WTC11 (cell line): ENCODE measurements at regions not wholly inside any gene's neighbourhood (a gene's known extent, or its start where the extent isn't known, plus 50 kb on each side); places are given as distances from the start of the nearest gene placed in this dataset.

Source experiments
- CREB1 ChIP-seq: sonication (generic); formaldehyde crosslinking; IDR thresholded peaks from 2 replicates; pipeline ENCODE4 v1.8.0; 2023; ENCODE audit warnings: mild to moderate bottlenecking, missing genetic modification reagents
- KAT7 ChIP-seq: sonication (generic); formaldehyde crosslinking; IDR thresholded peaks from 2 replicates; pipeline ENCODE4 v1.8.1; 2023; ENCODE audit warnings: missing genetic modification reagents, mild to moderate bottlenecking, borderline replicate concordance
- NFE2L1 ChIP-seq: sonication (generic); formaldehyde crosslinking; IDR thresholded peaks from 2 replicates; pipeline ENCODE4 v1.8.1; 2023; ENCODE audit warnings: missing genetic modification reagents
- NFYB ChIP-seq: sonication (generic); formaldehyde crosslinking; conservative IDR thresholded peaks from 2 replicates; pipeline ENCODE4 v1.8.0; 2022; ENCODE audit warnings: low read depth, missing genetic modification reagents
- NR1H2 ChIP-seq: sonication (generic); formaldehyde crosslinking; IDR thresholded peaks from 2 replicates; pipeline ENCODE4 v1.9.0; 2021; ENCODE audit warnings: mild to moderate bottlenecking, moderate library complexity, missing genetic modification reagents
- NR3C1 ChIP-seq: sonication (generic); formaldehyde crosslinking; conservative IDR thresholded peaks from 2 replicates; pipeline ENCODE4 v1.8.1; 2023; ENCODE audit warnings: low read depth, mild to moderate bottlenecking, missing genetic modification reagents
- TCF7 ChIP-seq: sonication (generic); formaldehyde crosslinking; IDR thresholded peaks from 2 replicates; pipeline ENCODE4 v1.8.0; 2022; ENCODE audit warnings: mild to moderate bottlenecking, low read depth, missing genetic modification reagents, moderate library complexity
- TP53 ChIP-seq: sonication (generic); formaldehyde crosslinking; IDR thresholded peaks from 2 replicates; pipeline ENCODE4 v1.8.1; 2023; ENCODE audit warnings: mild to moderate bottlenecking, missing genetic modification reagents
- ZNF121 ChIP-seq: sonication (generic); formaldehyde crosslinking; IDR thresholded peaks from 2 replicates; pipeline ENCODE4 v1.8.0; 2023; ENCODE audit warnings: missing genetic modification reagents
- TF ChIP-seq, protein P1 (sequence below): fragments of 200-600 bp; IDR thresholded peaks from 2 replicates; pipeline ENCODE4 v1.8.0; 2022; ENCODE audit warnings: antibody characterized with exemption
- TF ChIP-seq, protein P2 (sequence below): sonication (generic); formaldehyde crosslinking; IDR thresholded peaks from 2 replicates; pipeline ENCODE4 v1.8.1; 2022; ENCODE audit warnings: low read depth, missing genetic modification reagents, borderline replicate concordance
- TF ChIP-seq, protein P3 (sequence below): sonication (generic); formaldehyde crosslinking; IDR thresholded peaks from 2 replicates; pipeline ENCODE4 v1.8.1; 2023; ENCODE audit warnings: mild to moderate bottlenecking, missing genetic modification reagents, moderate library complexity

DNA sequence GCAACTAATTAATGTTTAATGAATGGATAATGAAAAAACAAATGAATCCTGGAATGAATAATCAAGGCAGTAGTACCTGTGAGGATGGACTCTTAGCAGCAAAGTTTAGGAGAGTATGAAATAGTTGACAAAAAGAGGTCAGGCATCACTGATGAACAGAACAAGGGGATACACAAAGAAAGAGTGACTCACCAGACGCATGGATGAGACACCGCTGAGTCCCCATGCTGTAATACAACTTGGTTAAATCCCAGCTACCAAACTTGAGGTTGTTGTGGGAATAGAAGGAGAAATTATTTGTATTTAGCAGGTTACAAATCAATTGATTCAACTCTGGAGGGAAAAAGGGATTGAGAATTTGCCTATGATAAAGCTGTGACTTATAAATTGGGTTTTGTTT, 976.9 kb upstream of the TENM4 start:
- TF ChIP-seq CREB1 (CRISPR knock-in tag) (no peak), ZNF121 (CRISPR knock-in tag) (no peak), TP53 (CRISPR knock-in tag) (no peak), KAT7 (CRISPR knock-in tag) (no peak), TCF7 (no peak), NR1H2 (CRISPR knock-in tag) (no peak), NR3C1 (CRISPR knock-in tag) (no peak), NFE2L1 (CRISPR knock-in tag) (no peak), NFYB (CRISPR knock-in tag) (no peak)
- TF ChIP-seq, protein P1, sequence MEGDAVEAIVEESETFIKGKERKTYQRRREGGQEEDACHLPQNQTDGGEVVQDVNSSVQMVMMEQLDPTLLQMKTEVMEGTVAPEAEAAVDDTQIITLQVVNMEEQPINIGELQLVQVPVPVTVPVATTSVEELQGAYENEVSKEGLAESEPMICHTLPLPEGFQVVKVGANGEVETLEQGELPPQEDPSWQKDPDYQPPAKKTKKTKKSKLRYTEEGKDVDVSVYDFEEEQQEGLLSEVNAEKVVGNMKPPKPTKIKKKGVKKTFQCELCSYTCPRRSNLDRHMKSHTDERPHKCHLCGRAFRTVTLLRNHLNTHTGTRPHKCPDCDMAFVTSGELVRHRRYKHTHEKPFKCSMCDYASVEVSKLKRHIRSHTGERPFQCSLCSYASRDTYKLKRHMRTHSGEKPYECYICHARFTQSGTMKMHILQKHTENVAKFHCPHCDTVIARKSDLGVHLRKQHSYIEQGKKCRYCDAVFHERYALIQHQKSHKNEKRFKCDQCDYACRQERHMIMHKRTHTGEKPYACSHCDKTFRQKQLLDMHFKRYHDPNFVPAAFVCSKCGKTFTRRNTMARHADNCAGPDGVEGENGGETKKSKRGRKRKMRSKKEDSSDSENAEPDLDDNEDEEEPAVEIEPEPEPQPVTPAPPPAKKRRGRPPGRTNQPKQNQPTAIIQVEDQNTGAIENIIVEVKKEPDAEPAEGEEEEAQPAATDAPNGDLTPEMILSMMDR = no peak
- TF ChIP-seq, protein P2, sequence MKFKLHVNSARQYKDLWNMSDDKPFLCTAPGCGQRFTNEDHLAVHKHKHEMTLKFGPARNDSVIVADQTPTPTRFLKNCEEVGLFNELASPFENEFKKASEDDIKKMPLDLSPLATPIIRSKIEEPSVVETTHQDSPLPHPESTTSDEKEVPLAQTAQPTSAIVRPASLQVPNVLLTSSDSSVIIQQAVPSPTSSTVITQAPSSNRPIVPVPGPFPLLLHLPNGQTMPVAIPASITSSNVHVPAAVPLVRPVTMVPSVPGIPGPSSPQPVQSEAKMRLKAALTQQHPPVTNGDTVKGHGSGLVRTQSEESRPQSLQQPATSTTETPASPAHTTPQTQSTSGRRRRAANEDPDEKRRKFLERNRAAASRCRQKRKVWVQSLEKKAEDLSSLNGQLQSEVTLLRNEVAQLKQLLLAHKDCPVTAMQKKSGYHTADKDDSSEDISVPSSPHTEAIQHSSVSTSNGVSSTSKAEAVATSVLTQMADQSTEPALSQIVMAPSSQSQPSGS (CRISPR knock-in tag) = no peak
- TF ChIP-seq, protein P3, sequence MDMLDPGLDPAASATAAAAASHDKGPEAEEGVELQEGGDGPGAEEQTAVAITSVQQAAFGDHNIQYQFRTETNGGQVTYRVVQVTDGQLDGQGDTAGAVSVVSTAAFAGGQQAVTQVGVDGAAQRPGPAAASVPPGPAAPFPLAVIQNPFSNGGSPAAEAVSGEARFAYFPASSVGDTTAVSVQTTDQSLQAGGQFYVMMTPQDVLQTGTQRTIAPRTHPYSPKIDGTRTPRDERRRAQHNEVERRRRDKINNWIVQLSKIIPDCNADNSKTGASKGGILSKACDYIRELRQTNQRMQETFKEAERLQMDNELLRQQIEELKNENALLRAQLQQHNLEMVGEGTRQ (CRISPR knock-in tag) = no peak
